ENCODE measurements at regions not wholly inside any gene's neighbourhood (a gene's known extent, or its start where the extent isn't known, plus 50 kb on each side); places are given as distances from the start of the nearest gene placed in this dataset.

DNA sequence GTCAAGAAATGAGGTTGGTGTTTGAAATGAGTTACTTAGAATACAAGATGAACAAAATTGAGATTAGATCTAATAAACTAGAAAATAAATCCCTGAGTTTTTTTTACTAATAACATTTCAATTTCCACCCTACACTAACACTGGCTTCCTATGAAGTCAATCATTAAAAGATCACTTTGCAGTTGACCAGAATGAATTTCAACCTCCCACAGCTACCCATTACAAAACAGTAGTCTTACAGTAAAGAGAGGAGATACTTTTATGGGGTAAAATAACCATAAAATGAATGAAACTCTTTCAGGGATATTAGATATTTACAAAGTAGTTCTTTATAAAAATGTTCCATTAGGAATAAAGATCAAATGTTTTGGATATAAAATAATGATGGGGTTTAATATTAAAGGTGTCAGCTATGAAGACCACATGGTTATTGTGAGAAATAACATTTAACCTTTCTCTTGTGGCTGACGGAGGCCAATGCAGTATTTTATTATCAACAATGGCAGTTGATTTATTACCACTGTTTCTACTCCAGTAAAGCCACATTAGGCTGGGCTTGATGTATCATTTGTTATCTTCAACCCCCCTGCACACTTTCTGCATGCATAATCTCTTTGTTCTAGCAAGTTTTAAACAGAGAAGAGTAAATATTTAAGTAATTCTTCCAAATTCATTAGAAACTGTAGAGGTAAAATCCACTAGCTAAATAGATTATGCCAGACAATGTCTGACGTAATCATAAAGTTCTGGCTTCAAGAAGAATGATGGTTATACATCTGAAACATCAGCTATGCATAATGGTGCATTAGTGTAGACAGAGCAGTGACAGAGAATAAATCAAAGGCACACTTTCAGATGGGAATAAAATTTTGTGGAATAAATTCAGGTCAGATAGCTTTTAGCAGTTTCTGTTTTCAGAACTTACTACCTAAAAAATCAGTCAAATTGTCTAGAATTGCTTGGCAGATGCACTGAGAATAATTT is 516.6 kb downstream of the PCDH18 start:
- TF ChIP-seq, protein P1, sequence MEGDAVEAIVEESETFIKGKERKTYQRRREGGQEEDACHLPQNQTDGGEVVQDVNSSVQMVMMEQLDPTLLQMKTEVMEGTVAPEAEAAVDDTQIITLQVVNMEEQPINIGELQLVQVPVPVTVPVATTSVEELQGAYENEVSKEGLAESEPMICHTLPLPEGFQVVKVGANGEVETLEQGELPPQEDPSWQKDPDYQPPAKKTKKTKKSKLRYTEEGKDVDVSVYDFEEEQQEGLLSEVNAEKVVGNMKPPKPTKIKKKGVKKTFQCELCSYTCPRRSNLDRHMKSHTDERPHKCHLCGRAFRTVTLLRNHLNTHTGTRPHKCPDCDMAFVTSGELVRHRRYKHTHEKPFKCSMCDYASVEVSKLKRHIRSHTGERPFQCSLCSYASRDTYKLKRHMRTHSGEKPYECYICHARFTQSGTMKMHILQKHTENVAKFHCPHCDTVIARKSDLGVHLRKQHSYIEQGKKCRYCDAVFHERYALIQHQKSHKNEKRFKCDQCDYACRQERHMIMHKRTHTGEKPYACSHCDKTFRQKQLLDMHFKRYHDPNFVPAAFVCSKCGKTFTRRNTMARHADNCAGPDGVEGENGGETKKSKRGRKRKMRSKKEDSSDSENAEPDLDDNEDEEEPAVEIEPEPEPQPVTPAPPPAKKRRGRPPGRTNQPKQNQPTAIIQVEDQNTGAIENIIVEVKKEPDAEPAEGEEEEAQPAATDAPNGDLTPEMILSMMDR (IDR thresholded peaks at IDR 0.05): no peak
- TF ChIP-seq POLR2A (IDR thresholded peaks at IDR 0.05): no peak
